ENCODE measurements at regions not wholly inside any gene's neighbourhood (a gene's known extent, or its start where the extent isn't known, plus 50 kb on each side); places are given as distances from the start of the nearest gene placed in this dataset.
"Not testable (repeated sequence)": the region's sequence is repeated elsewhere in the genome, so short reads cannot be mapped to it uniquely, and the experiment has no call there.

DNA sequence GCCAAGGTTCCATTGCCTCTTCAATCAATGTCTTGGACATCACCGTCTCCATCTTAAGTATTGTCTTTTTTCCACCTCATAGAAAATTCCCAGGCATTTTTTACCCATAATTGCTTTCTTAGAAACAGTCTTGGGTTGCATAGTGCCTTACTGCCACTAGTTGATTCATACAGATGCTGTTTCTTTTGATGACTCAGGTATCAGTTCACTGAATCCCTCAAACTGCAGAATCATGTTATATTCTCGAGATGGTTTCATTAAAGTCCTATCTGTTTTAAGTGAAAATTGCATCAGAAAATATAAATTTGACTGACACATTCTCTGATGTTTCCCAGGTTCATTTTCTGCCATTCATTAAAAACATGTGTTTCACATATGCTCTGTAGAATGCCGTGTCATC is 1489.1 kb downstream of the BRINP3 start:
- Mint-ChIP-seq H3K27me3 (no peaks in the 10 kb centered on the region), H3K36me3 (no peaks in the 10 kb centered on the region), H3K9me3 (peaks cover 4% of the 10 kb centered on the region), H3K4me1 (no peaks in the 10 kb centered on the region), H3K27ac (no peak overlapping the region), H3K4me3 (no peak overlapping the region)
- no peak for DNase-seq

DNA sequence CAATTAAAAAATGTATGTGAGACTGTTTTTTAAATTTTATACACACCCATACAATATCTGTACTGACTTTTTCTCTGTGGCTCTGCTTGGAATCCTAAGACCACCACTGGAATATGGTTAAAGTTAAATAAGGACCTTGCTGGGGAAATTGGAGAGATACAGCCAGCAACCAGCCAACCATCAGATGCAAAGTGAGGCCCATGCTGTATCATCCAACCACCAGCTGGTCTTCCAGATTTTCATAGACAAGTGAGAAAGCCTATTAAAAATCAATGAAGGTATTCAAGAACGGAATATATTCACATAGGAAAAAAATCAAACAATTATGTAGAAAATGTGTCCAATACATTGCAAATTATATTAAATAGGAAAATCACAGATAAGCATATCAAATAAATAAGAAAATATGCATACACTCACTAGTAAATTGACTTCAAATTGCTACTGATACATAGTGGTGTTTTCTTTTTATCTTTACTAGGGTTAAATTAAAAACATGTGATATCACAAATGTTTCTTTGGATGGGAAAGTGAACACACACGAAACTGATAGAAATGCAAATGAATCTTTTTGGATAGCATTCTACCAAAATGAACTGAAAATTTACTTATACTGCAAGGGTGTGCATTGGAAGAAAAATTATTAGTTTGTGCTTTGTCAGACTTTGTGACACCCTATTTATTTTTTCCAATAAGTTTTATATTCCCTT is 1486.3 kb downstream of the BRINP3 start:
- Mint-ChIP-seq H3K36me3 (no peaks in the 10 kb centered on the region), H3K27ac (no peak overlapping the region), H3K4me1 (no peaks in the 10 kb centered on the region)

DNA sequence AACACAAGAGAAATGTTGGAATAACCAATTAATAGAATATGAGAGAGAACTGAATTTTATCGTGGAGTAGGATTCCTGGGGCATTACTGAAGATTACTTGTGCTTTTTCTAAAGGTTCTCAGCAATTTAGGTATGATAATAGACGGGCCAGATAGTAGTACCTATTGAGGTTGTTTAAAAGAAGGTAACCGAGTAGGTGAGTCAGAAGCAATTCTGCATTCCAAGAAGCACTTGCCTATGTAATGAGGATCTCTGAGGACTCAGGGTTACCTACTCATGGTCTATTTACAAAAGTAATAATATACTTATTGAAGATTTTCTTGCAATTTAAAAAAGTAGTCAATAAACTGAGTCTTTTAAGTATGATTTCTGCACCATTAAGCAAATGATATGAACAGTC is 1469.8 kb downstream of the BRINP3 start:
- Mint-ChIP-seq H3K36me3 (no peaks in the 10 kb centered on the region), H3K4me1 (no peaks in the 10 kb centered on the region), H3K27me3 (no peaks in the 10 kb centered on the region), H3K4me3 (no peak overlapping the region), H3K27ac (no peak overlapping the region), H3K9me3 (peaks cover 2% of the 10 kb centered on the region)
- no peak for DNase-seq

More for the DNA sequence above, 1486.3 kb downstream of the BRINP3 start:
- no peaks in the 10 kb centered on the region for H3K9me3 Mint-ChIP-seq
- DNase-seq = no peak
- H3K27me3 Mint-ChIP-seq = no peaks in the 10 kb centered on the region
- no peak overlapping the region for H3K4me3 Mint-ChIP-seq

DNA sequence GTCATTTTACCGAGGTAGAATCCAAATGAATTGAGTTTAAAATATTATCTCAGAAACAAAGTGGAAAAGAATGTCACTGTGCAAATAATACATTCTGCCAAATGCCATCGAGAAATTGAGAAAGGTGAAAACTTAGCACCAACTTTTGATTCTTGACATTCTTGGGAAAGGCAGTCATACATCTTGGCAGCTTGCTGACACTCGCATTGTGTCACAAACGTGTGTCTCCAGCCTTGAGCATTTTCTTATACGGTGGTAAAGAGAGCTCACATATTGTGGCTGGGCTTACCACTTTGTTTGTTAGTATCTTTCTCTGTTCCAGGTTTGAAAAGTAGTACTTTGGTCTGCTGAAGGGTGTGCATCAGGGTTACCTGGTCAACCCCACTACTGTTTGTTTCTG is 1456.1 kb downstream of the BRINP3 start:
- Mint-ChIP-seq H3K27ac (no peak overlapping the region), H3K27me3 (no peaks in the 10 kb centered on the region), H3K9me3 (peaks cover 14% of the 10 kb centered on the region), H3K4me1 (no peaks in the 10 kb centered on the region), H3K36me3 (no peaks in the 10 kb centered on the region), H3K4me3 (no peak overlapping the region)
- DNase-seq = no peak

DNA sequence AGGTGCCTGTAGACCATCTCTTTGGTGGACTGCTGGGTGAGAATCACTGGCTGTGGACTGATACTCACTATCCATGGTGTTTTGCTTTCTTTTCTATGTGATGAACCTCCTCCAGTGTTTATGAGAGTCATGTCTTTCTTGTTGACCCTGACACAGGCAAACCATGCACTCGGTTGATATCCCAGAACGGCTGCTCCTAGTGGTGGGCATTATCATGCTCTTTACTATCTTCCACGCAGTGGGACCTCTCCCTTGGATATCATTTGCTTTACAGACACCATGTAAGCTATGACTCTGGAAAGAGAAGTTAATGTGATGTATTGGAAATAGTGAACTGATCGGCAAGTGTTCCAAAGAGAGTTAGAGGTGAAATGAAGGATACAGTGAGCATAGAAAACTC is 1455.6 kb downstream of the BRINP3 start:
- H3K4me1 Mint-ChIP-seq = no peaks in the 10 kb centered on the region
- no peaks in the 10 kb centered on the region for H3K27me3 Mint-ChIP-seq
- DNase-seq = no peak
- H3K4me3 Mint-ChIP-seq = no peak overlapping the region
- no peaks in the 10 kb centered on the region for H3K36me3 Mint-ChIP-seq
- peaks cover 10% of the 10 kb centered on the region for H3K9me3 Mint-ChIP-seq
- H3K27ac Mint-ChIP-seq = no peak overlapping the region

DNA sequence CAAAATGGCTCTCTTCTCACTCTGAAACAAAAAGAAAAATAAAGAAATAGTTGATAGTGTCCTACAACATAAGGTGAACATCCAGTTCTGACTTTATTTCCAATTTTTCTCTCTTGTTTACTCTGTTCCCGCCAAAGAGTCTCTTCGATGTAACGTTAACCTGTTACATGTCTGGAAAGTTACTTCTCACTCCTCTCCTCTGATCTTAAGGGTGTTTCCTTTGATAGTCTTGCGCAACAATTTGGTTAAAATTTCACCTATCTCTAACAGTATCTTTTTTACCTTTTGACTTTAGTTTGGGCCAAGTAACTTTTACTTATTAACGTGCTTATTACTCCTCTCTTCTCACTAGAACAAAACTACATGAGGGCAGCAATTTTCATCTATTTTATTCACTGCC is 1450.2 kb downstream of the BRINP3 start:
- DNase-seq = no peak
- no peaks in the 10 kb centered on the region for H3K27me3 Mint-ChIP-seq
- no peak overlapping the region for H3K27ac Mint-ChIP-seq
- no peak overlapping the region for H3K4me3 Mint-ChIP-seq
- H3K4me1 Mint-ChIP-seq = no peaks in the 10 kb centered on the region
- H3K36me3 Mint-ChIP-seq = no peaks in the 10 kb centered on the region
- H3K9me3 Mint-ChIP-seq = peaks cover 9% of the 10 kb centered on the region

DNA sequence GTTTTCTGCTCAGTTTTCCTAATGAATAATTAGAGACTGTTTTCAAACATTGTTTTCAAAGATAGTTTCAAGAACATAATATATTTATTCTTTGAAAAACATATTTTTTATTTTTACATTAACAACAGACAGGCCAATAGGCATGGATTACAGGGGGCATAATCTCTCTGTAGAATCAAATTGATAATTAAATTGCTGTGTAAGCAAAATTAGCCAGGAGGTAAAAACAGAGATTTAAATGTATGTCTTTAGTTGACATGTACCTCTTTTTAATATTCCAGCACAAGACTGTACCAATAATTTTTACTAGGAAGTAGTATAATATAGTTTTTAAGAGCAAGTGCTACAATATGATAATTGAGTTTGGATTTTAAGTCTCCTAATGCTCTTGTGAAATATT is 1444.5 kb downstream of the BRINP3 start:
- H3K27ac Mint-ChIP-seq = no peak overlapping the region
- DNase-seq = no peak
- no peak overlapping the region for H3K4me3 Mint-ChIP-seq
- H3K36me3 Mint-ChIP-seq = no peaks in the 10 kb centered on the region
- no peaks in the 10 kb centered on the region for H3K4me1 Mint-ChIP-seq
- no peaks in the 10 kb centered on the region for H3K27me3 Mint-ChIP-seq
- H3K9me3 Mint-ChIP-seq = peaks cover 3% of the 10 kb centered on the region

DNA sequence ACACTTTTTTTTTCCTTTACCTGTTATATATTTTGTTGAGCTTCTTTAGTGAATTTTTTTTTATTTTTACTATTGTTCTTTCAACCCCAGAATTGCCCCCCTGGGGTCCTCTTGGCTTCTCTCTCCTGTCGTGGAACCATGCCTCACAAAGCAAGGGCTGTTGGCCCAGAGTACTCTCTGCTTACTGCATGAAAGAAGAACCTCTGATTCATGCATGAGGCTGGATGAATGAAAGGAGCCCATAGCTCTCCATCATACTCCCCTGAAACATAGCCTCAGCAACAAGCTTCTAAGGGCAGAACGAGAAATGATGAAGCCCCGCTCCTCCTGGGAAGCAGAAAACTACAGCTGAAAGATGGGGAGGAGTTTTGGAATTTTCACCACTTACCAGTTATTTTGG is 1441.0 kb downstream of the BRINP3 start:
- H3K4me1 Mint-ChIP-seq = no peaks in the 10 kb centered on the region
- H3K27ac Mint-ChIP-seq = no peak overlapping the region
- no peak overlapping the region for H3K4me3 Mint-ChIP-seq
- DNase-seq = no peak
- no peaks in the 10 kb centered on the region for H3K36me3 Mint-ChIP-seq
- H3K27me3 Mint-ChIP-seq = no peaks in the 10 kb centered on the region
- H3K9me3 Mint-ChIP-seq = no peaks in the 10 kb centered on the region

DNA sequence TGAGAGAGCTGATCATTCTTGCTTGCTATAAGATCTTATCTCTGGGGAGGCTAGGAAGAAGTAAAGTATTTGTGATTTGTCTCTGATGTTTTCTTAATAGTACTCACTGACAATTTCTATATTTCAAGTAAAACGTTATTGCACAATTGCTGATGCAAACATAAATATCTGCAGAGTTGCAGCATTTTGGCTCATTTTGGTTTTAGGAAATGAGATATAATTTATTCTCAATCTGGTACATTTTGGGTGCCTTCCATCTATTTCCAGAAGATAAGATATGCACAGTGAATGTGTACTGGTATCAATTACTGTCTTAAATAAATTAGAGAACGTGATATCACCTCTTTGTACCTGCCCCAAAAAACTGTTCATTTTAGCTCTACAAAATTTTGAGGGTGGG is 1431.5 kb downstream of the BRINP3 start:
- H3K36me3 Mint-ChIP-seq = no peaks in the 10 kb centered on the region
- no peak overlapping the region for H3K27ac Mint-ChIP-seq
- DNase-seq = no peak
- no peak overlapping the region for H3K4me3 Mint-ChIP-seq
- H3K9me3 Mint-ChIP-seq = peaks cover 6% of the 10 kb centered on the region
- no peaks in the 10 kb centered on the region for H3K4me1 Mint-ChIP-seq
- H3K27me3 Mint-ChIP-seq = no peaks in the 10 kb centered on the region

DNA sequence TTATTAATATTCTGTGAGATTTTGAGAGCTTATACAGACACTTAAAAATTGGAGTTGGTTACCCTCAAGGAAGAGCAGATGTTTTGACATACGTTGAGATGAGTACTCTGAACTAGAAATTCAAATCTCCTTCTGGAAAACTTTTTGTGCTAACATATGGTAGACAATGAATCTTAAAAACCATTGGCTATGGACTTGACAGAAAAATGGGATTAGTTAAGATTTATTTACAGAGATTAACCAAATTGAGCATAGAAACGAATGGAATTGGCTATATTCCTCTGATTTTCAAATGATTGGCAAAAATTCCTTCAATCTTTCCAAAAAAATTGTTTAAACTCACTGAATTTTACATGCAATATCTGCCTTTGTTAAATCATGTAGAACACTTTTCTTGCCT is 1392.9 kb downstream of the BRINP3 start:
- Mint-ChIP-seq H3K36me3 (no peaks in the 10 kb centered on the region), H3K27ac (no peak overlapping the region), H3K9me3 (peaks cover 2% of the 10 kb centered on the region), H3K4me1 (no peaks in the 10 kb centered on the region), H3K27me3 (no peaks in the 10 kb centered on the region), H3K4me3 (no peak overlapping the region)
- no peak for DNase-seq

DNA sequence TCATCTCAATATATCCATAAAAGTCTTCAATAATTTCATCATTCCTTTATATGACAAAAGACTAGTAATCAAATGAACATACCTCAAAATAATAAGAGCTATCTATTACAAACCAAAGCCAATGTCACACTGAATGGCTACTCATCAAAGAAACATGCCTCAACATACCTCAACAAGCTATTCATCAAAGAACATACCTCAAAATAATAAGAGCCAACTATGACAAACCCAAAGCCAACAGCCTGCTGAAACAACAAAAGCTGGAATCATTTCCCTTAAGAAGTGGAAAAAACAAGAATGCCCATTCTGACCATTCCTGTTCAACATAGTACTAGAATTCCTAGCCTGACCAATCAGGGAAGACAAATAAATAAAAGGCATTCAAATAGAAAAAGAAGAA is 1373.7 kb downstream of the BRINP3 start:
- H3K4me1 Mint-ChIP-seq = no peaks in the 10 kb centered on the region
- H3K27me3 Mint-ChIP-seq = no peaks in the 10 kb centered on the region
- no peak for DNase-seq
- no peaks in the 10 kb centered on the region for H3K36me3 Mint-ChIP-seq
- no peak overlapping the region for H3K27ac Mint-ChIP-seq
- H3K9me3 Mint-ChIP-seq = peaks cover 19% of the 10 kb centered on the region
- H3K4me3 Mint-ChIP-seq = no peak overlapping the region

DNA sequence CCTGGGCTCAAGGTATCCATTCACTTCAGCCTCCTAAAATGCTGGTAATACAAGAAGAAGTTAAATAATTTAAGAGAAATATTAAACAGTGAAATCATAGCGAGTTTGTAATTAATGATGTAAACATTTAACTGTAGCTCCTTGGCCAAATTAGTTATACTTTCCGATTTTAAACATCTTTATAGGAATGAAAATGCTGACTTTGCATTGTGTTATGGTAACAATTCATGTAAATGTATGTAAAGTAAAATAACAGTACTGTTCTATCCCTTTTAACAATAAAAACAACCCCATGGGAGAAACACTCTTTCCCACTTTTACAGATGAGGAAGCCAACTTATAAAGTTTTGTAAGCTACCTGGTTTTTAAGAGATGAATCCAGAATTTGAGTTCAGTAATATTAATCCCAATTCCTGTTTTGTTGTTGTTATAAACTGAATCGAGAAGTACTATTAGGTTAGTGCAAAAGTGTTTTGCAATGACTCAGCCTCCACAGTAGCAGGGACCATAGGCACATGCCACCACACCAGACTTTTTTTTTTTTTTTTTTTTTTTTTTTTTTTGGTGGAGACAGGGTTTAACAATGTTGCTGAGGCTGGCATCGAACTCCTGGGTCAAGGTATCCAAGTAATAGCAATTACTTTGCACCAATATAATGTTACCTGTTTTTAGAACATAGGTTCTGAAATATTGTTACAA is 1360.4 kb downstream of the BRINP3 start:
- no peak overlapping the region for H3K27ac Mint-ChIP-seq
- H3K27me3 Mint-ChIP-seq = no peaks in the 10 kb centered on the region
- no peaks in the 10 kb centered on the region for H3K36me3 Mint-ChIP-seq
- H3K4me1 Mint-ChIP-seq = no peaks in the 10 kb centered on the region
- H3K9me3 Mint-ChIP-seq = peaks cover 6% of the 10 kb centered on the region
- no peak for DNase-seq
- no peak overlapping the region for H3K4me3 Mint-ChIP-seq

DNA sequence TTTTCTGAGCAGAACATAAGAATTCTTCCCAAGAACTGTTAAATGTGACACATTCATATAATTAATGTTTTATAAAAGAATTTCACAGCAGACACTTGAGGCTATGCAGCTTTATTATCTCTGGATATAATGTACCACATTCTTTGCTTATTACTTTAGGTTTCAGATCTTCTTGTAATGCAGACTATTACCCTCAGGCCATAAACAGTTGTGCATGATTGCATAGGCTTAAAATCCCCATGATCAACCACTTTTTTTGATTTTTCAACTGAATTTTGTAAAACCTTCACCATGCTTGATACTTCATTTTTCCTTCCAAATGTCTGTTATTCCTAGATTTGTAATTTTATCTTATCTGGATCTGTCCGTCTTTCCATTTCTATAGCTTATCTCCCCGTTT is 1355.7 kb downstream of the BRINP3 start:
- Mint-ChIP-seq H3K4me1 (no peaks in the 10 kb centered on the region), H3K4me3 (no peak overlapping the region), H3K9me3 (peaks cover 8% of the 10 kb centered on the region)

DNA sequence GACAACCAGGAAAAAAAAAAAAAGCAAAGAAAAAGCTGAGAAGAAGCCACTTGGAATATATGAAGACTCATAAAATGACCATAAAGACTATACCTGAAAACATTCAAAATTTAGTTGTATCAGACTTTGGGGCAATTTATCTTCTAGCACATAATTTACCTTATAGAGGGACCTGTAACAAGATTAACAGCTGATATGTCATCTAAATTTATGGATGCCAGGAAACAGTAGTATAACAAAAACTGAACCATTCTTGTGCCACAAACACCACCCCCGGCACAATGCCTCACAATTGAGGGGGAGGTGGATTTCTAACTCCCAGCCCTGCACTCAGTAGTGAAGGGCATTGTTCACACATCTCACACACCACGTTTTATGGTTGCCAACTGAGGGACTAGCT is 1352.0 kb downstream of the BRINP3 start:
- peaks cover 5% of the 10 kb centered on the region for H3K9me3 Mint-ChIP-seq
- no peak overlapping the region for H3K4me3 Mint-ChIP-seq
- H3K27ac Mint-ChIP-seq = no peak overlapping the region
- no peaks in the 10 kb centered on the region for H3K27me3 Mint-ChIP-seq
- H3K4me1 Mint-ChIP-seq = no peaks in the 10 kb centered on the region
- no peak for DNase-seq
- no peaks in the 10 kb centered on the region for H3K36me3 Mint-ChIP-seq

More for the DNA sequence above, 1355.7 kb downstream of the BRINP3 start:
- Mint-ChIP-seq H3K36me3 (no peaks in the 10 kb centered on the region), H3K27me3 (no peaks in the 10 kb centered on the region), H3K27ac (no peak overlapping the region)
- DNase-seq = no peak

DNA sequence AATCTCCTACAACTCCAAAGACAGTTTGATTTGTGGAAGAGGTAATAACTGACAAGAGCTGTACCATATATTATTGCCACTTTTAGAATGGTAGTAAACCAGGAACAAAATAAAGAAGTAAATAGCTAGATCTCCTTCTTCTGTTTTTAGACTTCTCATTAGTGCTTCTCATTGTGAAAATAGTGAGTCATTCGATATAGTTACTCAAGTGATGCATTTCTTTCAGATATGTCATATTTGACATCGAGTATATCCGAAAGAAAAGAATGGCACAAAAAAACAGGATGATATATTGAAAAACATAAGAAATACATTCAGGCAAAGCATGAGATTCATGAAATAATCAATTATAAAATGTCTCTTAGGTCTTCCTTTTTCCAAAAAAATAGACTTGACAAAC is 1346.1 kb downstream of the BRINP3 start:
- no peak overlapping the region for H3K27ac Mint-ChIP-seq
- no peaks in the 10 kb centered on the region for H3K36me3 Mint-ChIP-seq
- H3K27me3 Mint-ChIP-seq = no peaks in the 10 kb centered on the region
- peaks cover 6% of the 10 kb centered on the region for H3K9me3 Mint-ChIP-seq
- H3K4me3 Mint-ChIP-seq = no peak overlapping the region
- no peaks in the 10 kb centered on the region for H3K4me1 Mint-ChIP-seq
- no peak for DNase-seq

DNA sequence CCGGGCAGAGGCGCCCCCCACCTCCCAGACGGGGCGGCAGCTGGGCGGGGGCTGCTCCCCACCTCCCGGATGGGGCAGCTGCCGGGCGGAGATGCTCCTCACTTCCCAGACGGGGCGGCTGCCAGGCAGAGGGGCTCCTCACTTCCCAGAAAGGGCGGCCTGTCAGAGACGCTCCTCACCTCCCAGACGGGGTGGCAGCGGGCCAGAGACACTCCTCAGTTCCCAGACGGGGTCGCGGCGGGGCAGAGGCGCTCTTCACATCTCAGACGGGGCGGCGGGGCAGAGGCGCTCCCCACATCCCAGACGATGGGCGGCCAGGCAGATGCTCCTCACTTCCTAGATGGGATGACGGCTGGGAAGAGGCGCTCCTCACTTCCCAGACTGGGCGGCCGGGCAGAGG is 1337.9 kb downstream of the BRINP3 start:
- H3K4me3 Mint-ChIP-seq, H3K4me1 Mint-ChIP-seq, H3K36me3 Mint-ChIP-seq, H3K27me3 Mint-ChIP-seq, H3K27ac Mint-ChIP-seq, H3K9me3 Mint-ChIP-seq, DNase-seq: not testable (repeated sequence)

Measured in activated naive CD8-positive, alpha-beta T cell treated with anti-CD3 and anti-CD28 coated beads for 36 hours (primary cell).